ENCODE measurements at regions not wholly inside any gene's neighbourhood (a gene's known extent, or its start where the extent isn't known, plus 50 kb on each side); places are given as distances from the start of the nearest gene placed in this dataset.

DNA sequence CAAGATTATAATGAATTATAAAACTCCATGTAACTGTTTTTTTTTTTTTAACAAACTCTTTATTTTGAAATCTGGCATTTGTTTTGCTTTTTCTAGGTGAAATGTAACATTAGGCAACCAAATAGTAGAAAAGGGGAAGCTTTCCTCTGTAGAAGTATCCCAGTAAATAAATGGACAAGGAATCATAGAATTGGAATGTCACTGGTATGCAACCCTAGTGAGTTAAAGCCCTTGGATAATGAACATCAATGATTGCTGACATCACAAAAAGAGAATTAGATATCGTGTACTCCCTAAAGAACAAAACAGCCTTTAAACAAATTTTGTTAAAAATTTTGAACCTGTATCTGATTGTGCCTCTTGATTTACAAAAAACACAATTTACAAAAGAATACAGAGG, 93.9 kb upstream of the OGFRL1 start:
- TF ChIP-seq, protein P1, sequence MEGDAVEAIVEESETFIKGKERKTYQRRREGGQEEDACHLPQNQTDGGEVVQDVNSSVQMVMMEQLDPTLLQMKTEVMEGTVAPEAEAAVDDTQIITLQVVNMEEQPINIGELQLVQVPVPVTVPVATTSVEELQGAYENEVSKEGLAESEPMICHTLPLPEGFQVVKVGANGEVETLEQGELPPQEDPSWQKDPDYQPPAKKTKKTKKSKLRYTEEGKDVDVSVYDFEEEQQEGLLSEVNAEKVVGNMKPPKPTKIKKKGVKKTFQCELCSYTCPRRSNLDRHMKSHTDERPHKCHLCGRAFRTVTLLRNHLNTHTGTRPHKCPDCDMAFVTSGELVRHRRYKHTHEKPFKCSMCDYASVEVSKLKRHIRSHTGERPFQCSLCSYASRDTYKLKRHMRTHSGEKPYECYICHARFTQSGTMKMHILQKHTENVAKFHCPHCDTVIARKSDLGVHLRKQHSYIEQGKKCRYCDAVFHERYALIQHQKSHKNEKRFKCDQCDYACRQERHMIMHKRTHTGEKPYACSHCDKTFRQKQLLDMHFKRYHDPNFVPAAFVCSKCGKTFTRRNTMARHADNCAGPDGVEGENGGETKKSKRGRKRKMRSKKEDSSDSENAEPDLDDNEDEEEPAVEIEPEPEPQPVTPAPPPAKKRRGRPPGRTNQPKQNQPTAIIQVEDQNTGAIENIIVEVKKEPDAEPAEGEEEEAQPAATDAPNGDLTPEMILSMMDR (IDR thresholded peaks at IDR 0.05; ENCODE audit: extremely low read depth, missing control alignments) = no peak
- DNase-seq (ENCODE audit: low spot score) = no peak

DNA sequence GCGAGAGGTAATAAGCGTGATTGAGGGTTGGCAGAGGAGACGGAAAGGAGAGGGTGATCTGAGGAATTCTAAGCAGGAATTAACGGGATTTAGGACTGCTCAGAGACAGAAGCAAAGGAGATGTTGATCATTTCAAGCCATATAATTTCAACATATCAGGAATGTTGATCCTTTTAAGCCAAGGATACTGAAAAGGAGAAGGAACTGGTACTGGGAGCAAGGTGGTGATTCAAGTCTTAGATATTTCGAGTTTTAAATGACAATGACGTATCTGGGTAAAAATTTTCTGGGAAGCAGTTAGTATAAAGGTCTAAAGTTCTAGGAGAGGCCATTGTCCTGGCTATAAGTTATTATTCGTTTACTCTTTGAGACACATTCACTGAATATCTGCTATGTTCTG, 91.3 kb upstream of the OGFRL1 start:
- DNase-seq (ENCODE audit: low spot score) = no peak
- TF ChIP-seq, protein P1 (IDR thresholded peaks at IDR 0.05; ENCODE audit: extremely low read depth, missing control alignments) = no peak

DNA sequence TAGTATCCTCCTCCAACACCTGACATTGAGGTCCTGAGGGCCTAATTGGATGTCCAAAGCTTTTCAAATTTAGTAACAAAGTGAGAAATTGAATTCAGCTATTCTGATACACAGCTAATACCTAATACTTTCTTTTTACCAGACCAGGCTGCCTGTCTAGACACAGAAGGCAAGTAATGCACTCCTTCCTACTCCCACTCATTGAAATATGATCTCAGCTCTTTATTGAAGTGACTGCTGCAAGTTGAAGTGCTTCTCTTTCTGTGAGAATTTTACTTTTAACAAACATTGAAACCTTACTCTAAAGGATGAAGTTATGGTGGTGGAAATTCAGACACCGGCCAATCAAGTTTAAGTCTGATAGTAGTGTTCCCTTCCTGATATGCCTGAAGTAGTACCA, 90.8 kb upstream of the OGFRL1 start:
- no peak for DNase-seq (ENCODE audit: low spot score)
- TF ChIP-seq, protein P1 (IDR thresholded peaks at IDR 0.05; ENCODE audit: extremely low read depth, missing control alignments) = no peak

DNA sequence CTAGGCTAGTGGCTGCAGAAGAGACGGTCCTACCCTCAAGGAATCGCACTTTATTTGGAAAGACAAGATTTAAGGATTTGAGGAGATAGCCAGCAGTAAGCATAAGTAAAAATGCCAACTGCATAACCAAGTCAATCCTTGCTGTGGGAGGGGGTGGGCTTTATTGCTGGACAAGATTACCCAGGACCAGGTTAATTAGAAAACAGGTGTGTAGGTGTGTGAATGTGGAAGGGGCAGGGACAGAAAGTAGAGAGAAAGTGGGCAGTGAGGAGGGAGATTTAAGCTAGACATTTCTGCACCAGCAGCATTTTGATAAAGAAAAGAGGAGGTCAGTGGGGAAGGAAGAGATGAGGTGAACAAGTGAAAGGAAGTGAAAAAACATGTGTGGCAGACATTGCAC, 89.7 kb upstream of the OGFRL1 start:
- TF ChIP-seq, protein P1 (IDR thresholded peaks at IDR 0.05; ENCODE audit: extremely low read depth, missing control alignments) = no peak

DNA sequence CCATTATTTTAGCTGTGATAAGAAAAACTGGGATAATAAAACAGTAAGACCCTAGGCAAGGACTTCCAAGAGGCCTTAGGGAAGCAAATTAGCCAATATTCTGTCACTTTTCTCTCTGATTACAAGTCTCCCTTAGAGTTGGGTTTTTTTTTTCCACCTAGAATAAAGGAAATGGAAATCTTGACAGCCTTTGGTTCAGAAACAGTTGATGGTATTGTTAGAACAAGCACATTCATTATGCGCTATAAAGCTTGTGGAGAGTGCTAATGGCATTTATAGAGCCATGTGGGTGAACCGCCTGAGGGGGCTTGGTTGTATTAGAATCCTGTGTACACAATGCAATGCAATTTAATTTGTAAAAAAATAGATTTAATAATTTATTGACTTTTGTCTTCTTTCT, 88.9 kb upstream of the OGFRL1 start:
- no peak for DNase-seq (ENCODE audit: low spot score)
- TF ChIP-seq, protein P1 (IDR thresholded peaks at IDR 0.05; ENCODE audit: extremely low read depth, missing control alignments) = no peak

More for the DNA sequence above, 89.7 kb upstream of the OGFRL1 start:
- no peak for DNase-seq (ENCODE audit: low spot score)

DNA sequence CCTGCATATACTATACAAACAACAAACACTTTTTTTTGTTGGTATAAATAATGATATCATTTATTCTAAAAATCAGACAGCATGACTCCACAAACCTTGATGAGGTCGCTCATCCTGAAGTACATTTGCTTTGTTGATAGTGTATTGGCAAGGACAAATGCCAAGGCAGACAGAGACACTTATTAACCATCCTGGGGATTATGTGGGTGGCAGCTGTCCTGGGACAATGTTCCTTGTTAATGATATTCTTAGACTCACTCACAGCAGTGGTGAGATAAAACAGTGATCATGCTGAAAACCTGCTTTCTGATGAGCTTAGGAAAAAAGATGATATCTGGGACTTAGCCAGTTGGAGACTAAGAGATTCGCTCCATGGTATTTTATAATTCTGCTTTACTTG, 85.4 kb upstream of the OGFRL1 start:
- DNase-seq (ENCODE audit: low spot score) = no peak
- TF ChIP-seq, protein P1 (IDR thresholded peaks at IDR 0.05; ENCODE audit: extremely low read depth, missing control alignments) = no peak

- DNase-seq (ENCODE audit: low spot score) = no peak
- TF ChIP-seq, protein P1 (IDR thresholded peaks at IDR 0.05; ENCODE audit: extremely low read depth, missing control alignments) = no peak
These were observed 83.9 kb upstream of the OGFRL1 start for GRCh38 chr6:71204741-71205140.
